HCT116 (cell line): ENCODE measurements at regions not wholly inside any gene's neighbourhood (a gene's known extent, or its start where the extent isn't known, plus 50 kb on each side); places are given as distances from the start of the nearest gene placed in this dataset.

ENCODE experiments used
- ATAC-seq: fragments of 200-7000 bp; cut with Tn5 transposase; 2 replicates; pipeline ENCODE4 v1.9.1; 2020; ENCODE audit warnings: mild to moderate bottlenecking, moderate library complexity
- BruUV-seq: library from RNA; stranded (reverse); fragments of 400-500 nt; replicated peaks from 2 replicates; lab custom pipeline; 2021; lab: Mats Ljungman, UMichigan
- CTCF ChIA-PET: fragments of 300-600 bp; sonication (Branson Sonifier 250); formaldehyde crosslinking; loops from one replicate; lab custom pipeline; 2021; ENCODE audit warnings: antibody characterized with exemption; lab: Charles Lee
- POLR2A ChIA-PET: fragments of 300-600, 350-600 bp; sonication (Branson Sonifier 250); formaldehyde crosslinking; loops from one replicate; lab custom pipeline; 2021; ENCODE audit warnings: antibody characterized with exemption; lab: Charles Lee
- RAD21 ChIA-PET, 2 experiments: fragments of 300-600 bp; sonication (Branson Sonifier 250); formaldehyde crosslinking; loops; one replicate each; lab custom pipeline; 2023; ENCODE audit warnings: low total read pairs in 2 of 2; ENCODE audit not compliant: uncharacterized antibody in 2 of 2, unreplicated experiment in 2 of 2, low non-redundant PET in 1 of 2; lab: Charles Lee
- DNase-seq: peaks from one replicate; pipeline ENCODE4 v3.0.0-alpha.2; 2010; ENCODE audit warnings: low read depth, low spot score
- H2AFZ ChIP-seq: fragments of 200-600 bp; shearing (Covaris generic), sonication (generic); 2 replicates; pipeline ENCODE4 v1.6.1; 2017; ENCODE audit warnings: low read depth, mixed run types, mixed read lengths, antibody characterized with exemption, low read length; ENCODE audit not compliant: poor library complexity, severe bottlenecking
- H3K27ac ChIP-seq: 2 replicates; pipeline ENCODE4 v1.5.1; 2012; ENCODE audit warnings: low read depth, low read length
- H3K27me3 ChIP-seq: fragments of 200-600 bp; sonication (generic); 2 replicates; pipeline ENCODE4 v1.6.1; 2016; ENCODE audit warnings: mixed run types, low read length, mixed read lengths; ENCODE audit not compliant: insufficient read depth
- H3K36me3 ChIP-seq, 2 experiments: fragments of 200-500 bp in 1 of 2; fragments of 200-600 bp in 1 of 2; sonication (Bioruptor generic) in 1 of 2; sonication (generic) in 1 of 2; 2 replicates each; pipeline versions ENCODE4 v1.5.1 to v1.6.1; 2014 to 2016; ENCODE audit warnings: low read length in 2 of 2, inconsistent platforms in 1 of 2, mixed read lengths in 1 of 2, mixed run types in 1 of 2; ENCODE audit not compliant: insufficient read depth in 2 of 2, control insufficient read depth in 1 of 2
- H3K4me1 ChIP-seq, 2 experiments: fragments of 200-600 bp in 1 of 2; sonication (generic) in 1 of 2; 2 replicates each; pipeline versions ENCODE4 v1.5.1 to v1.6.1; 2012 to 2017; ENCODE audit warnings: low read length in 2 of 2, inconsistent platforms in 1 of 2, mild to moderate bottlenecking in 1 of 2, mixed read lengths in 1 of 2, mixed run types in 1 of 2, moderate library complexity in 1 of 2; ENCODE audit not compliant: insufficient read depth in 2 of 2, control insufficient read depth in 1 of 2
- H3K4me2 ChIP-seq: fragments of 200-600 bp; sonication (generic); 2 replicates; pipeline ENCODE4 v1.6.1; 2017; ENCODE audit warnings: mixed run types, low read length, mixed read lengths
- H3K4me3 ChIP-seq, 2 experiments: fragments of 200-600 bp in 1 of 2; sonication (generic) in 1 of 2; replicated peaks in 1 of 2; 2 replicates each; pipeline ENCODE4 v1.5.1; 2011 to 2016; ENCODE audit warnings: low read length in 2 of 2, control low read depth in 1 of 2, low read depth in 1 of 2, mild to moderate bottlenecking in 1 of 2, mixed read lengths in 1 of 2, mixed run types in 1 of 2
- H3K79me2 ChIP-seq: fragments of 200-600 bp; sonication (generic); 2 replicates; pipeline ENCODE4 v1.6.1; 2017; ENCODE audit warnings: mild to moderate bottlenecking, mixed run types, low read length, moderate library complexity, mixed read lengths; ENCODE audit not compliant: insufficient read depth
- H3K9ac ChIP-seq: fragments of 200-600 bp; sonication (generic); 2 replicates; pipeline ENCODE4 v1.6.1; 2016; ENCODE audit warnings: low read length, mixed read lengths
- H3K9me2 ChIP-seq: fragments of 200-600 bp; sonication (generic), shearing (Covaris generic); 2 replicates; pipeline ENCODE4 v1.6.1; 2017; ENCODE audit warnings: mixed run types, mild to moderate bottlenecking, moderate library complexity; ENCODE audit not compliant: insufficient read depth
- H3K9me3 ChIP-seq, 2 experiments: fragments of 200-500 bp in 1 of 2; fragments of 200-600 bp in 1 of 2; sonication (Bioruptor generic) in 1 of 2; sonication (generic) in 1 of 2; 2 replicates each; pipeline ENCODE4 v1.6.1; 2014 to 2017; ENCODE audit warnings: low read length in 2 of 2, mixed read lengths in 2 of 2, inconsistent platforms in 1 of 2, low read depth in 1 of 2, mild to moderate bottlenecking in 1 of 2, mixed run types in 1 of 2, moderate library complexity in 1 of 2; ENCODE audit not compliant: control insufficient read depth in 1 of 2, insufficient read depth in 1 of 2
- H4K20me1 ChIP-seq: fragments of 200-600 bp; sonication (generic), shearing (Covaris generic); 2 replicates; pipeline ENCODE4 v1.6.1; 2017; ENCODE audit warnings: mixed run types, mild to moderate bottlenecking, moderate library complexity; ENCODE audit not compliant: insufficient read depth
- CEBPB ChIP-seq: IDR thresholded peaks from 2 replicates; pipeline ENCODE4 v1.6.1; 2012; ENCODE audit warnings: low read depth
- EGR1 ChIP-seq: IDR thresholded peaks from 2 replicates; pipeline ENCODE4 v1.6.1; 2012; ENCODE audit warnings: low read depth
- FOSL1 ChIP-seq: IDR thresholded peaks from 2 replicates; pipeline ENCODE4 v1.6.1; 2012; ENCODE audit warnings: low read depth
- JUND ChIP-seq: IDR thresholded peaks from 2 replicates; pipeline ENCODE4 v1.6.1; 2012
- POLR2AphosphoS5 ChIP-seq: IDR thresholded peaks from 2 replicates; pipeline ENCODE4 v1.6.1; 2011; ENCODE audit warnings: mild to moderate bottlenecking, low read depth, low read length, moderate library complexity
- SIN3A ChIP-seq: IDR thresholded peaks from 2 replicates; pipeline ENCODE4 v1.6.1; 2012; ENCODE audit warnings: low read depth
- ZFX ChIP-seq: fragments of 450-650 bp; IDR thresholded peaks from 2 replicates; pipeline ENCODE4 v1.6.1; 2017
- intact Hi-C: fragments of 100-400 bp; cut with micrococcal nuclease; formaldehyde crosslinking; loops from 2 replicates; pipeline ENCODE4 v1.10.0; 2022
- TF ChIP-seq, protein P1 (sequence below): IDR thresholded peaks from 2 replicates; pipeline ENCODE4 v1.6.1; 2011; ENCODE audit warnings: mild to moderate bottlenecking, low read length, moderate library complexity; ENCODE audit not compliant: insufficient replicate concordance; ENCODE audit errors: extremely low read depth
- TF ChIP-seq, protein P2 (sequence below): IDR thresholded peaks from 2 replicates; pipeline ENCODE4 v1.6.1; 2012
- TF ChIP-seq, protein P3 (sequence below): IDR thresholded peaks from 2 replicates; pipeline ENCODE4 v1.6.1; 2012

DNA sequence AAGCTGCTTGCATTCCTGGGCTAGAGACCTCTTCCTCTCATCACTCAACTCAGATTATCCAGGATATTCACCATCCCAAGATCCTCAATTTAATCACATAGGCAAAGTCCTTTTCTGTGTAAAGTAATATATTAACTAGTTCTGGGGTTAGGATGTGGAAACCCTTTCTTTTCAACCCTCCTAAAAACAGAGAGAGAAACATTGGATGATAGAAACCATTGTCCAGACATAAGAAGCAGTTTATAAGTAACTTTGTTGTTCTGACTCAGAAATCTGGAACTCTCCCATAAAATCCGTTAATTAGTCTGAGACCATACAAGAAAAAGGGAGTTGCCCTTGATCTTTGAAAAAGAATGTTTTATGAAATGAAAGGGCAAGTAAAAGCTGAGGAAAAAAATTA is 817.1 kb upstream of the CDH9 start (continued):
- TF ChIP-seq, protein P1, sequence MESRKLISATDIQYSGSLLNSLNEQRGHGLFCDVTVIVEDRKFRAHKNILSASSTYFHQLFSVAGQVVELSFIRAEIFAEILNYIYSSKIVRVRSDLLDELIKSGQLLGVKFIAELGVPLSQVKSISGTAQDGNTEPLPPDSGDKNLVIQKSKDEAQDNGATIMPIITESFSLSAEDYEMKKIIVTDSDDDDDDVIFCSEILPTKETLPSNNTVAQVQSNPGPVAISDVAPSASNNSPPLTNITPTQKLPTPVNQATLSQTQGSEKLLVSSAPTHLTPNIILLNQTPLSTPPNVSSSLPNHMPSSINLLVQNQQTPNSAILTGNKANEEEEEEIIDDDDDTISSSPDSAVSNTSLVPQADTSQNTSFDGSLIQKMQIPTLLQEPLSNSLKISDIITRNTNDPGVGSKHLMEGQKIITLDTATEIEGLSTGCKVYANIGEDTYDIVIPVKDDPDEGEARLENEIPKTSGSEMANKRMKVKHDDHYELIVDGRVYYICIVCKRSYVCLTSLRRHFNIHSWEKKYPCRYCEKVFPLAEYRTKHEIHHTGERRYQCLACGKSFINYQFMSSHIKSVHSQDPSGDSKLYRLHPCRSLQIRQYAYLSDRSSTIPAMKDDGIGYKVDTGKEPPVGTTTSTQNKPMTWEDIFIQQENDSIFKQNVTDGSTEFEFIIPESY, result no peak
- TF ChIP-seq FOSL1 (no peak), SIN3A (no peak), POLR2AphosphoS5 (no peak)
- TF ChIP-seq, protein P2, sequence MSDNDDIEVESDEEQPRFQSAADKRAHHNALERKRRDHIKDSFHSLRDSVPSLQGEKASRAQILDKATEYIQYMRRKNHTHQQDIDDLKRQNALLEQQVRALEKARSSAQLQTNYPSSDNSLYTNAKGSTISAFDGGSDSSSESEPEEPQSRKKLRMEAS, result no peak

DNA sequence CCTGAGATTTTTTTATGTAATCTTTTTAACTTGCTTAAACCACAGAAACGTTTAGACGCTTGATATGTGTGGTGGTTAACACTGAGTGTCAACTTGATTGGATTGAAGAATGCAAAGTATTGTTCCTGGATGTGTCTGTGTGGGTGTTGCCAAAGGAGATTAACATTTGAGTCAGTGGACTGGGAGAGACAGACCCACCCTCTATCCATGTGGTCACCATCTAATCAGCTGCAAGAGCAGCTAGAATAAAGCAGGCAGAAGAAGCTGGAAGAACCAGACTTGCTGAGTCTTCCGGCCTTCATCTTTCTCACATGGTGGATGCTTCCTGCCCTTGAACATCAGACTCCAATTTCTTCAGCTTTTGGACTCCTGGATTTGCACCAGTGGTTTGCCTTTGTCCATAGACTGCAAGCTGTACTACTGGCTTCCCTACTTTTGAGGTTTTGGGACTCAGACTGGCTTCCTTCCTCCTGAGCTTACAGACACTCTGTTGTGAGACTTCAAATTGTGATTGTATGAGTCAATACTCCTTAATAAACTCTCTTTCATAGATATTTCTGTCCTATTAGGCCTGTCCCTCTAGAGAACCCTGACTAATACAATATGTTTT is 816.0 kb upstream of the CDH9 start:
- ChIA-PET CTCF (no interaction called here), POLR2A (no interaction called here), RAD21 (no interaction called here)
- Histone ChIP-seq H2AFZ (no peak overlapping the region), H3K4me2 (no peak overlapping the region), H4K20me1 (no peaks in the 10 kb centered on the region), H3K9me3 (peaks cover 0 to 16% of the 10 kb centered on the region in 2 experiments; a peak in 1 of 4 replicates), H3K9me2 (no peaks in the 10 kb centered on the region), H3K4me3 (no peak overlapping the region), H3K9ac (no peak overlapping the region), H3K27me3 (no peaks in the 10 kb centered on the region), H3K27ac (no peak overlapping the region), H3K79me2 (no peaks in the 10 kb centered on the region), H3K4me1 (no peaks in the 10 kb centered on the region), H3K36me3 (no peaks in the 10 kb centered on the region)
- intact Hi-C loops, result no loop called here
- ATAC-seq (no peak), DNase-seq (no peak)
- no TSS peak for BruUV-seq
- TF ChIP-seq, protein P3, sequence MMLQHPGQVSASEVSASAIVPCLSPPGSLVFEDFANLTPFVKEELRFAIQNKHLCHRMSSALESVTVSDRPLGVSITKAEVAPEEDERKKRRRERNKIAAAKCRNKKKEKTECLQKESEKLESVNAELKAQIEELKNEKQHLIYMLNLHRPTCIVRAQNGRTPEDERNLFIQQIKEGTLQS, result no peak
- TF ChIP-seq JUND, result no peak
- TF ChIP-seq ZFX, result no peak
- TF ChIP-seq POLR2AphosphoS5, result no peak
- TF ChIP-seq, protein P1, result no peak
- no peak for TF ChIP-seq SIN3A
- TF ChIP-seq EGR1, result no peak
- no peak for TF ChIP-seq CEBPB
